ENCODE measurements at regions not wholly inside any gene's neighbourhood (a gene's known extent, or its start where the extent isn't known, plus 50 kb on each side); places are given as distances from the start of the nearest gene placed in this dataset.

- TF ChIP-seq REST (IDR thresholded peaks at IDR 0.05; ENCODE audit: borderline replicate concordance) (no peak), SMC3 (conservative IDR thresholded peaks at IDR 0.05; ENCODE audit: poor library complexity) (no peak), CTCF (IDR thresholded peaks at IDR 0.05; ENCODE audit: poor library complexity, severe bottlenecking) (no peak), TAF1 (IDR thresholded peaks at IDR 0.05; ENCODE audit: low read depth) (no peak), RAD21 (conservative IDR thresholded peaks at IDR 0.05) (no peak), EZH2 (IDR thresholded peaks at IDR 0.05; ENCODE audit: borderline replicate concordance, insufficient read depth, low read length, poor library complexity, severe bottlenecking) (no peak), MXI1 (conservative IDR thresholded peaks at IDR 0.05; ENCODE audit: poor library complexity, severe bottlenecking) (no peak), EP300 (conservative IDR thresholded peaks at IDR 0.05; ENCODE audit: poor library complexity, severe bottlenecking) (no peak), POLR2AphosphoS5 (IDR thresholded peaks at IDR 0.05) (no peak)
- no peak overlapping the region for H3K4me3 ChIP-seq (ENCODE audit: low read length)
- H3K9ac ChIP-seq (ENCODE audit: low read length) = no peak overlapping the region
- no peaks in the 10 kb centered on the region for H3K27me3 ChIP-seq (ENCODE audit: insufficient read depth, low read depth, low read length)
- H3F3A ChIP-seq (ENCODE audit: insufficient read depth, low read length, poor library complexity, severe bottlenecking) = no peaks in the 10 kb centered on the region
- no peaks in the 10 kb centered on the region for H4K20me1 ChIP-seq (ENCODE audit: insufficient read depth)
- H3K36me3 ChIP-seq (ENCODE audit: insufficient read depth, low read length) = no peaks in the 10 kb centered on the region
- H3K9me2 ChIP-seq (ENCODE audit: insufficient read depth, low read length) = no peaks in the 10 kb centered on the region
- no peaks in the 10 kb centered on the region for H3K9me3 ChIP-seq (ENCODE audit: low read length)
- H3K79me2 ChIP-seq (replicated peaks; ENCODE audit: insufficient read depth, low read length) = no peaks in the 10 kb centered on the region
- H2AFZ ChIP-seq (ENCODE audit: low read depth, low read length) = no peak overlapping the region
- H3K4me2 ChIP-seq (ENCODE audit: low read length) = no peak overlapping the region
- no peak overlapping the region for H3K27ac ChIP-seq (ENCODE audit: low read length)
Measured at GRCh38 chr2:220011859-220012258, 384.4 kb downstream of the SLC4A3 start.

GRCh38 chr2:220014961-220015360 is 387.5 kb downstream of the SLC4A3 start:
- no peaks in the 10 kb centered on the region for H3K9me2 ChIP-seq (ENCODE audit: insufficient read depth, low read length)
- H3K9me3 ChIP-seq (ENCODE audit: low read length) = no peaks in the 10 kb centered on the region
- no peaks in the 10 kb centered on the region for H3K79me2 ChIP-seq (replicated peaks; ENCODE audit: insufficient read depth, low read length)
- no peaks in the 10 kb centered on the region for H3K27me3 ChIP-seq (ENCODE audit: insufficient read depth, low read depth, low read length)
- H3K9ac ChIP-seq (ENCODE audit: low read length) = no peak overlapping the region
- H3K27ac ChIP-seq (ENCODE audit: low read length) = no peak overlapping the region
- H3K4me2 ChIP-seq (ENCODE audit: low read length) = no peak overlapping the region
- no peak for TF ChIP-seq POLR2AphosphoS5 (IDR thresholded peaks at IDR 0.05)
- no peak for TF ChIP-seq CTCF (IDR thresholded peaks at IDR 0.05; ENCODE audit: poor library complexity, severe bottlenecking)
- no peak for TF ChIP-seq SMC3 (conservative IDR thresholded peaks at IDR 0.05; ENCODE audit: poor library complexity)
- no peak overlapping the region for H2AFZ ChIP-seq (ENCODE audit: low read depth, low read length)
- no peaks in the 10 kb centered on the region for H3K36me3 ChIP-seq (ENCODE audit: insufficient read depth, low read length)
- H3F3A ChIP-seq (ENCODE audit: insufficient read depth, low read length, poor library complexity, severe bottlenecking) = no peaks in the 10 kb centered on the region
- H4K20me1 ChIP-seq (ENCODE audit: insufficient read depth) = no peaks in the 10 kb centered on the region
- H3K4me3 ChIP-seq (ENCODE audit: low read length) = no peak overlapping the region
